B cell (primary cell): ENCODE measurements at regions not wholly inside any gene's neighbourhood (a gene's known extent, or its start where the extent isn't known, plus 50 kb on each side); places are given as distances from the start of the nearest gene placed in this dataset.

Experiments
- CTCF ChIP-seq: fragments of 200-600 bp; IDR thresholded peaks from one replicate; pipeline ENCODE4 v1.8.0; 2022; ENCODE audit warnings: antibody characterized with exemption, mild to moderate bottlenecking
- EZH2 ChIP-seq: IDR thresholded peaks from 2 replicates; pipeline ENCODE4 v1.6.1; 2012; ENCODE audit warnings: borderline replicate concordance, low read depth, mild to moderate bottlenecking, moderate library complexity, low read length; ENCODE audit not compliant: insufficient read depth, poor library complexity, severe bottlenecking

DNA sequence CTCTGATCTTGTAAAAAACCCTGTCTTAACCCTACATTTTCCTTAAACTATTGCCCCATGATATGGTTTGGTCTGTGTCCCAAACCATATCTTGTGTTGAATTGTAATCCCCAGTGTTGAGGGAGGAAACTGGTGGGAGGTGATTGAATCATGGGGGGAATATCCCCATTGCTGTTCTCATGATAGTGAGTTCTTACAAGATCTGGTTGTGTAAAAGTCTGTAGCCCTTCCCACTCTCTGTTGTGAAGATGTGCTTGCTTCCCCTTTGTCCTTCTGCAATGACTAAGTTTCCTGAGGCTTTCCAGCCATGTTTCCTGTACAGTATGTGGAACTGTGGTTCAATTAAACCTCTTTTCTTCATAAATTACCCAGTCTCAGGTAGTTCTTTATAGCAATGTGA lies 881.4 kb downstream of the DIPK2A start:
- TF ChIP-seq CTCF (no peak), EZH2 (no peak)
